ENCODE measurements at regions not wholly inside any gene's neighbourhood (a gene's known extent, or its start where the extent isn't known, plus 50 kb on each side); places are given as distances from the start of the nearest gene placed in this dataset.
"Not testable (repeated sequence)": the region's sequence is repeated elsewhere in the genome, so short reads cannot be mapped to it uniquely, and the experiment has no call there.

DNA sequence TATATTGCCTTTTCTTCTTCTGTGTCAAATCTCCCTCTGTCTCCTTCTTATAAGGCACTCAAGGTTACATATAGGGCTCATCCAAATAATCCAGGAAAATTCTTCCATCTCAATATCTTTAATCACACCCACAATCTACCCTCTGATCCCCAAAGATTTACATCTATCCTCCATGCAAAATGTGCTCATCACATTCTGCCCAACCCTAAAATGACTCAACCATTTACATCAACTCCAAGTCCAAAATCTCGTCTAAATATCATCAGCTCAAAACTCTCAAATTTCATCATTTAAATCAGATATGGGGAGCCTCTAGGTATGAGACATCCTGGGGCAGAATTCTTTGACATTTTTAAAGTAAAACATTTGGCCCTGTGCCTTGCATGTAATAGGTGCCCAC, 1349.8 kb downstream of the SUCLG1 start:
- Histone ChIP-seq H3K4me1 (no peaks in the 10 kb centered on the region), H3K27ac (no peak overlapping the region), H3K4me3 (no peak overlapping the region), H3K27me3 (no peaks in the 10 kb centered on the region), H3K36me3 (no peaks in the 10 kb centered on the region), H3K9me3 (no peaks in the 10 kb centered on the region)
- 83 to 92% methylated on average over 1 of the region's 1 CpG for WGBS, 2 donors
- DNase-seq (no peak), ATAC-seq (ENCODE audit: low FRiP score in 2 of 2) (no peak)
- TF ChIP-seq POLR2AphosphoS5 (IDR thresholded peaks at IDR 0.05) (no peak), EP300 (IDR thresholded peaks at IDR 0.05) (no peak), POLR2A (IDR thresholded peaks at IDR 0.05) (no peak)
- TF ChIP-seq, protein P1, sequence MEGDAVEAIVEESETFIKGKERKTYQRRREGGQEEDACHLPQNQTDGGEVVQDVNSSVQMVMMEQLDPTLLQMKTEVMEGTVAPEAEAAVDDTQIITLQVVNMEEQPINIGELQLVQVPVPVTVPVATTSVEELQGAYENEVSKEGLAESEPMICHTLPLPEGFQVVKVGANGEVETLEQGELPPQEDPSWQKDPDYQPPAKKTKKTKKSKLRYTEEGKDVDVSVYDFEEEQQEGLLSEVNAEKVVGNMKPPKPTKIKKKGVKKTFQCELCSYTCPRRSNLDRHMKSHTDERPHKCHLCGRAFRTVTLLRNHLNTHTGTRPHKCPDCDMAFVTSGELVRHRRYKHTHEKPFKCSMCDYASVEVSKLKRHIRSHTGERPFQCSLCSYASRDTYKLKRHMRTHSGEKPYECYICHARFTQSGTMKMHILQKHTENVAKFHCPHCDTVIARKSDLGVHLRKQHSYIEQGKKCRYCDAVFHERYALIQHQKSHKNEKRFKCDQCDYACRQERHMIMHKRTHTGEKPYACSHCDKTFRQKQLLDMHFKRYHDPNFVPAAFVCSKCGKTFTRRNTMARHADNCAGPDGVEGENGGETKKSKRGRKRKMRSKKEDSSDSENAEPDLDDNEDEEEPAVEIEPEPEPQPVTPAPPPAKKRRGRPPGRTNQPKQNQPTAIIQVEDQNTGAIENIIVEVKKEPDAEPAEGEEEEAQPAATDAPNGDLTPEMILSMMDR (IDR thresholded peaks at IDR 0.05) = no peak

DNA sequence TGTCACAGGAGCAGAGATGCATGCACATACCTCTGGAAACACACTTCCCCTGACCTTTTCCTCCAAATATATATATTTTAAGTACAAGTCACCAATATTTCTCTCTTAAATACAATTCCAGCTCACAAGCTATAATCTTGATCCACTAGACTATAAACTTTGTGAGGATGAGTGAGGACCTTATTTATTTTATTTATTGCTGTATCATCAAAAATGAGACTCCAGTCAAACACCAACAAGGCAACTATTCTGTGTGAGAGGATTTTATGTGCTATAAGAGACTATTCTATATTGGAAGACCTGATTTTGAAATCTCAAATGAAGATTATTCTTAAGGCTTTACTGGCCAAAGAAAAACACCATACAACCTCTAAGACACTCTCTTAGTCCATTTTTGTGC, 1352.2 kb downstream of the SUCLG1 start:
- TF ChIP-seq, protein P1 (IDR thresholded peaks at IDR 0.05) = no peak
- TF ChIP-seq POLR2A (IDR thresholded peaks at IDR 0.05) (no peak), POLR2AphosphoS5 (IDR thresholded peaks at IDR 0.05) (no peak), EP300 (IDR thresholded peaks at IDR 0.05) (no peak)
- no peaks in the 10 kb centered on the region for H3K27me3 ChIP-seq
- H3K36me3 ChIP-seq = no peaks in the 10 kb centered on the region
- no peak for ATAC-seq (ENCODE audit: low FRiP score in 2 of 2)
- no peaks in the 10 kb centered on the region for H3K9me3 ChIP-seq
- H3K27ac ChIP-seq = no peak overlapping the region
- H3K4me1 ChIP-seq = no peaks in the 10 kb centered on the region
- no peak for DNase-seq
- no peak overlapping the region for H3K4me3 ChIP-seq

GRCh38 chr2:83104202-83104601, 1354.9 kb downstream of the SUCLG1 start:
- 79 to 96% methylated on average over 1 of the region's 1 CpG for whole genome bisulfite sequencing, 2 donors
- no peak for DNase-seq
- ATAC-seq (ENCODE audit: low FRiP score in 2 of 2) = no peak
- H3K4me1 ChIP-seq = no peaks in the 10 kb centered on the region
- H3K27ac ChIP-seq = no peak overlapping the region
- no peaks in the 10 kb centered on the region for H3K36me3 ChIP-seq
- no peaks in the 10 kb centered on the region for H3K27me3 ChIP-seq
- H3K9me3 ChIP-seq = no peaks in the 10 kb centered on the region
- no peak overlapping the region for H3K4me3 ChIP-seq
- TF ChIP-seq, protein P1 (IDR thresholded peaks at IDR 0.05) = no peak
- no peak for TF ChIP-seq EP300 (IDR thresholded peaks at IDR 0.05)
- no peak for TF ChIP-seq POLR2A (IDR thresholded peaks at IDR 0.05)
- TF ChIP-seq POLR2AphosphoS5 (IDR thresholded peaks at IDR 0.05) = no peak

DNA sequence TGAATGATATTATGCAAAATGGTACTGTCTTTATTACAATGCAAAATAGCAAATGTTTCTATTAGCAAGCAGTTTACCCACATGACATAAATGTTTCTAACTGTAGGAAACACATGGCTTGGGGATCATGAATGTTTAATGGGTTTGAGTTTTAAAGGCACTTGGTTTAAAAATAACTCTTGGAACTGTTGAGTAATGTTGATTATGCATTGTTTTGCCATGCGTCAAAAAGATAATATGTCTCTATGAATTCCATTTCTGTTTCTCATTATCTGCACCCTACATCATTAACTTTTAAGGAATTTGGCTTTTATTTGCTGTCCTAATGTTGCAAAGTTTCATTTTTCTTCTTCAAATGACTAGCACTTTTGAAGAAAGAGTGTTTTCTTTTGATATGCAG, 1355.5 kb downstream of the SUCLG1 start:
- Histone ChIP-seq H3K27me3 (no peaks in the 10 kb centered on the region), H3K4me1 (no peaks in the 10 kb centered on the region), H3K4me3 (no peak overlapping the region), H3K27ac (no peak overlapping the region), H3K9me3 (no peaks in the 10 kb centered on the region), H3K36me3 (no peaks in the 10 kb centered on the region)
- ATAC-seq (ENCODE audit: low FRiP score in 2 of 2) (no peak), DNase-seq (no peak)
- WGBS, 2 donors = 27 to 31% methylated on average over 1 of the region's 1 CpG
- TF ChIP-seq EP300 (IDR thresholded peaks at IDR 0.05) = no peak
- TF ChIP-seq, protein P1 (IDR thresholded peaks at IDR 0.05) = no peak
- no peak for TF ChIP-seq POLR2A (IDR thresholded peaks at IDR 0.05)
- TF ChIP-seq POLR2AphosphoS5 (IDR thresholded peaks at IDR 0.05) = no peak

GRCh38 chr2:83089051-83089450, 1370.0 kb downstream of the SUCLG1 start:
- not testable (repeated sequence) for H3K4me3 ChIP-seq; H3K4me1 ChIP-seq; H3K36me3 ChIP-seq; H3K27me3 ChIP-seq; H3K9me3 ChIP-seq; H3K27ac ChIP-seq; ATAC-seq (ENCODE audit: low FRiP score in 2 of 2)
- 89% methylated on average over 7 to 11 of the region's 15 CpGs for WGBS, 2 donors
- DNase-seq = peak in 1 of 2 donors; percentile 24

Data from upper lobe of left lung (tissue), 6 donors.